A673 (cell line): ENCODE measurements at regions not wholly inside any gene's neighbourhood (a gene's known extent, or its start where the extent isn't known, plus 50 kb on each side); places are given as distances from the start of the nearest gene placed in this dataset.

ENCODE experiments used
- EZH2 ChIP-seq: fragments of 200-600 bp; sonication (generic); IDR thresholded peaks from 2 replicates; pipeline ENCODE4 v1.6.1; 2017; ENCODE audit warnings: borderline replicate concordance, low read depth, mild to moderate bottlenecking, mixed read lengths, antibody characterized with exemption, low read length; ENCODE audit not compliant: poor library complexity, severe bottlenecking
- TF ChIP-seq, protein P1 (sequence below): fragments of 300-800, 200-600 bp; sonication (generic); conservative IDR thresholded peaks from 2 replicates; pipeline ENCODE4 v1.5.1; 2017; ENCODE audit warnings: low read depth, mild to moderate bottlenecking, antibody characterized with exemption, low read length, moderate library complexity, mixed read lengths

- TF ChIP-seq, protein P1, sequence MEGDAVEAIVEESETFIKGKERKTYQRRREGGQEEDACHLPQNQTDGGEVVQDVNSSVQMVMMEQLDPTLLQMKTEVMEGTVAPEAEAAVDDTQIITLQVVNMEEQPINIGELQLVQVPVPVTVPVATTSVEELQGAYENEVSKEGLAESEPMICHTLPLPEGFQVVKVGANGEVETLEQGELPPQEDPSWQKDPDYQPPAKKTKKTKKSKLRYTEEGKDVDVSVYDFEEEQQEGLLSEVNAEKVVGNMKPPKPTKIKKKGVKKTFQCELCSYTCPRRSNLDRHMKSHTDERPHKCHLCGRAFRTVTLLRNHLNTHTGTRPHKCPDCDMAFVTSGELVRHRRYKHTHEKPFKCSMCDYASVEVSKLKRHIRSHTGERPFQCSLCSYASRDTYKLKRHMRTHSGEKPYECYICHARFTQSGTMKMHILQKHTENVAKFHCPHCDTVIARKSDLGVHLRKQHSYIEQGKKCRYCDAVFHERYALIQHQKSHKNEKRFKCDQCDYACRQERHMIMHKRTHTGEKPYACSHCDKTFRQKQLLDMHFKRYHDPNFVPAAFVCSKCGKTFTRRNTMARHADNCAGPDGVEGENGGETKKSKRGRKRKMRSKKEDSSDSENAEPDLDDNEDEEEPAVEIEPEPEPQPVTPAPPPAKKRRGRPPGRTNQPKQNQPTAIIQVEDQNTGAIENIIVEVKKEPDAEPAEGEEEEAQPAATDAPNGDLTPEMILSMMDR, result no peak
- TF ChIP-seq EZH2, result no peak
Observed at GRCh38 chr5:4929092-4929655, 211.0 kb upstream of the ADAMTS16 start.
